ENCODE measurements at regions not wholly inside any gene's neighbourhood (a gene's known extent, or its start where the extent isn't known, plus 50 kb on each side); places are given as distances from the start of the nearest gene placed in this dataset.
"Not testable (repeated sequence)": the region's sequence is repeated elsewhere in the genome, so short reads cannot be mapped to it uniquely, and the experiment has no call there.

- TF ChIP-seq ZNF8 (CRISPR knock-in tag; IDR thresholded peaks at IDR 0.05) (no peak), SNAI2 (CRISPR knock-in tag; IDR thresholded peaks at IDR 0.05) (no peak)
- ATAC-seq: no peak
These were observed 368.4 kb downstream of the OSTF1 start for GRCh38 chr9:75456698-75457097.

GRCh38 chr9:75457474-75458011 is 369.2 kb downstream of the OSTF1 start:
- no peak for ATAC-seq
- TF ChIP-seq BACH2 (CRISPR knock-in tag; IDR thresholded peaks at IDR 0.05; ENCODE audit: borderline replicate concordance) (no peak), CREB5 (CRISPR knock-in tag; IDR thresholded peaks at IDR 0.05; ENCODE audit: low read depth) (no peak), OSR1 (CRISPR knock-in tag; IDR thresholded peaks at IDR 0.05) (no peak), TOX (CRISPR knock-in tag; IDR thresholded peaks at IDR 0.05; ENCODE audit: borderline replicate concordance) (no peak), ZFP3 (CRISPR knock-in tag; IDR thresholded peaks at IDR 0.05) (no peak), RARB (CRISPR knock-in tag; IDR thresholded peaks at IDR 0.05) (no peak), ZNF565 (CRISPR knock-in tag; conservative IDR thresholded peaks at IDR 0.05; ENCODE audit: low read depth) (no peak), PPARA (CRISPR knock-in tag; IDR thresholded peaks at IDR 0.05; ENCODE audit: borderline replicate concordance) (no peak)
- TF ChIP-seq, protein P1, sequence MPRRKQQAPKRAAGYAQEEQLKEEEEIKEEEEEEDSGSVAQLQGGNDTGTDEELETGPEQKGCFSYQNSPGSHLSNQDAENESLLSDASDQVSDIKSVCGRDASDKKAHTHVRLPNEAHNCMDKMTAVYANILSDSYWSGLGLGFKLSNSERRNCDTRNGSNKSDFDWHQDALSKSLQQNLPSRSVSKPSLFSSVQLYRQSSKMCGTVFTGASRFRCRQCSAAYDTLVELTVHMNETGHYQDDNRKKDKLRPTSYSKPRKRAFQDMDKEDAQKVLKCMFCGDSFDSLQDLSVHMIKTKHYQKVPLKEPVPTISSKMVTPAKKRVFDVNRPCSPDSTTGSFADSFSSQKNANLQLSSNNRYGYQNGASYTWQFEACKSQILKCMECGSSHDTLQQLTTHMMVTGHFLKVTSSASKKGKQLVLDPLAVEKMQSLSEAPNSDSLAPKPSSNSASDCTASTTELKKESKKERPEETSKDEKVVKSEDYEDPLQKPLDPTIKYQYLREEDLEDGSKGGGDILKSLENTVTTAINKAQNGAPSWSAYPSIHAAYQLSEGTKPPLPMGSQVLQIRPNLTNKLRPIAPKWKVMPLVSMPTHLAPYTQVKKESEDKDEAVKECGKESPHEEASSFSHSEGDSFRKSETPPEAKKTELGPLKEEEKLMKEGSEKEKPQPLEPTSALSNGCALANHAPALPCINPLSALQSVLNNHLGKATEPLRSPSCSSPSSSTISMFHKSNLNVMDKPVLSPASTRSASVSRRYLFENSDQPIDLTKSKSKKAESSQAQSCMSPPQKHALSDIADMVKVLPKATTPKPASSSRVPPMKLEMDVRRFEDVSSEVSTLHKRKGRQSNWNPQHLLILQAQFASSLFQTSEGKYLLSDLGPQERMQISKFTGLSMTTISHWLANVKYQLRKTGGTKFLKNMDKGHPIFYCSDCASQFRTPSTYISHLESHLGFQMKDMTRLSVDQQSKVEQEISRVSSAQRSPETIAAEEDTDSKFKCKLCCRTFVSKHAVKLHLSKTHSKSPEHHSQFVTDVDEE (CRISPR knock-in tag; IDR thresholded peaks at IDR 0.05): no peak
- TF ChIP-seq, protein P2, sequence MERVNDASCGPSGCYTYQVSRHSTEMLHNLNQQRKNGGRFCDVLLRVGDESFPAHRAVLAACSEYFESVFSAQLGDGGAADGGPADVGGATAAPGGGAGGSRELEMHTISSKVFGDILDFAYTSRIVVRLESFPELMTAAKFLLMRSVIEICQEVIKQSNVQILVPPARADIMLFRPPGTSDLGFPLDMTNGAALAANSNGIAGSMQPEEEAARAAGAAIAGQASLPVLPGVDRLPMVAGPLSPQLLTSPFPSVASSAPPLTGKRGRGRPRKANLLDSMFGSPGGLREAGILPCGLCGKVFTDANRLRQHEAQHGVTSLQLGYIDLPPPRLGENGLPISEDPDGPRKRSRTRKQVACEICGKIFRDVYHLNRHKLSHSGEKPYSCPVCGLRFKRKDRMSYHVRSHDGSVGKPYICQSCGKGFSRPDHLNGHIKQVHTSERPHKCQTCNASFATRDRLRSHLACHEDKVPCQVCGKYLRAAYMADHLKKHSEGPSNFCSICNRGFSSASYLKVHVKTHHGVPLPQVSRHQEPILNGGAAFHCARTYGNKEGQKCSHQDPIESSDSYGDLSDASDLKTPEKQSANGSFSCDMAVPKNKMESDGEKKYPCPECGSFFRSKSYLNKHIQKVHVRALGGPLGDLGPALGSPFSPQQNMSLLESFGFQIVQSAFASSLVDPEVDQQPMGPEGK (CRISPR knock-in tag; IDR thresholded peaks at IDR 0.05; ENCODE audit: borderline replicate concordance): no peak

- ATAC-seq: not testable (repeated sequence)
These were observed 371.0 kb downstream of the OSTF1 start for GRCh38 chr9:75459311-75459710.

- no peak for ATAC-seq
- no peak for TF ChIP-seq RARB (CRISPR knock-in tag; IDR thresholded peaks at IDR 0.05)
- no peak for TF ChIP-seq OSR1 (CRISPR knock-in tag; IDR thresholded peaks at IDR 0.05)
- no peak for TF ChIP-seq ESRRG (CRISPR knock-in tag; IDR thresholded peaks at IDR 0.05)
- TF ChIP-seq, protein P3, sequence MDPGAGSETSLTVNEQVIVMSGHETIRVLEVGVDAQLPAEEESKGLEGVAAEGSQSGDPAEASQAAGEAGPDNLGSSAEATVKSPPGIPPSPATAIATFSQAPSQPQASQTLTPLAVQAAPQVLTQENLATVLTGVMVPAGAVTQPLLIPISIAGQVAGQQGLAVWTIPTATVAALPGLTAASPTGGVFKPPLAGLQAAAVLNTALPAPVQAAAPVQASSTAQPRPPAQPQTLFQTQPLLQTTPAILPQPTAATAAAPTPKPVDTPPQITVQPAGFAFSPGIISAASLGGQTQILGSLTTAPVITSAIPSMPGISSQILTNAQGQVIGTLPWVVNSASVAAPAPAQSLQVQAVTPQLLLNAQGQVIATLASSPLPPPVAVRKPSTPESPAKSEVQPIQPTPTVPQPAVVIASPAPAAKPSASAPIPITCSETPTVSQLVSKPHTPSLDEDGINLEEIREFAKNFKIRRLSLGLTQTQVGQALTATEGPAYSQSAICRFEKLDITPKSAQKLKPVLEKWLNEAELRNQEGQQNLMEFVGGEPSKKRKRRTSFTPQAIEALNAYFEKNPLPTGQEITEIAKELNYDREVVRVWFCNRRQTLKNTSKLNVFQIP (CRISPR knock-in tag; IDR thresholded peaks at IDR 0.05; ENCODE audit: borderline replicate concordance, low read depth): no peak
- no peak for TF ChIP-seq PPARA (CRISPR knock-in tag; IDR thresholded peaks at IDR 0.05; ENCODE audit: borderline replicate concordance)
- no peak for TF ChIP-seq SNAI2 (CRISPR knock-in tag; IDR thresholded peaks at IDR 0.05)
- no peak for TF ChIP-seq CSDC2 (CRISPR knock-in tag; IDR thresholded peaks at IDR 0.05)
- TF ChIP-seq GLIS3 (CRISPR knock-in tag; IDR thresholded peaks at IDR 0.05): no peak
- TF ChIP-seq, protein P1 (CRISPR knock-in tag; IDR thresholded peaks at IDR 0.05): no peak
- TF ChIP-seq BACH2 (CRISPR knock-in tag; IDR thresholded peaks at IDR 0.05; ENCODE audit: borderline replicate concordance): no peak
- no peak for TF ChIP-seq ZNF8 (CRISPR knock-in tag; IDR thresholded peaks at IDR 0.05)
- no peak for TF ChIP-seq TCF4 (CRISPR knock-in tag; IDR thresholded peaks at IDR 0.05; ENCODE audit: borderline replicate concordance)
- TF ChIP-seq ISL1 (CRISPR knock-in tag; IDR thresholded peaks at IDR 0.05): no peak
- no peak for TF ChIP-seq TOX (CRISPR knock-in tag; IDR thresholded peaks at IDR 0.05; ENCODE audit: borderline replicate concordance)
- TF ChIP-seq ZC3H10 (CRISPR knock-in tag; IDR thresholded peaks at IDR 0.05): no peak
- TF ChIP-seq ZNF565 (CRISPR knock-in tag; conservative IDR thresholded peaks at IDR 0.05; ENCODE audit: low read depth): no peak
- no peak for TF ChIP-seq ZFP30 (CRISPR knock-in tag; IDR thresholded peaks at IDR 0.05)
- TF ChIP-seq, protein P2 (CRISPR knock-in tag; IDR thresholded peaks at IDR 0.05; ENCODE audit: borderline replicate concordance): no peak
These were observed 372.9 kb downstream of the OSTF1 start for GRCh38 chr9:75461183-75461582.

Measured in SK-N-SH treated with all-trans-retinoic acid at 6 μM for 48 hours (cell line).